Body of pancreas (tissue), 4 donors: ENCODE measurements at regions not wholly inside any gene's neighbourhood (a gene's known extent, or its start where the extent isn't known, plus 50 kb on each side); places are given as distances from the start of the nearest gene placed in this dataset.

Experiments used
- CTCF ChIP-seq, 7 experiments: fragments of 450-650 bp in 4 of 7; fragments of 200-600 bp in 3 of 7; sonication (generic) in 3 of 7; IDR thresholded peaks; one replicate each; pipeline ENCODE4 v1.5.1; 2016 to 2019; ENCODE audit warnings: antibody characterized with exemption in 7 of 7
- POLR2A ChIP-seq, 3 donors: fragments of 450-650 bp; IDR thresholded peaks; one replicate each; pipeline ENCODE4 v1.6.1; 2016; ENCODE audit warnings: antibody characterized with exemption in 3 of 3, mild to moderate bottlenecking in 2 of 3

GRCh38 chr3:86618706-86619105 lies 372.2 kb downstream of the VGLL3 start:
- TF ChIP-seq CTCF (IDR thresholded peaks at IDR 0.05), result no peak
- TF ChIP-seq POLR2A (IDR thresholded peaks at IDR 0.05), result no peak
